Endodermal cell (in vitro differentiated cells): ENCODE measurements at regions not wholly inside any gene's neighbourhood (a gene's known extent, or its start where the extent isn't known, plus 50 kb on each side); places are given as distances from the start of the nearest gene placed in this dataset.

Experiments
- DNase-seq: peaks from one replicate; pipeline ENCODE4 v3.0.0-alpha.2; 2017
- H3K27ac ChIP-seq: 2 replicates; pipeline ENCODE4 v1.5.1; 2013; ENCODE audit warnings: mild to moderate bottlenecking, low read depth, low read length, moderate library complexity
- H3K27me3 ChIP-seq: 2 replicates; pipeline ENCODE4 v1.6.1; 2013; ENCODE audit warnings: mild to moderate bottlenecking, low read length, moderate library complexity; ENCODE audit not compliant: insufficient read depth, control insufficient read depth, poor library complexity, severe bottlenecking
- H3K36me3 ChIP-seq: 2 replicates; pipeline ENCODE4 v1.7.0; 2013; ENCODE audit warnings: mild to moderate bottlenecking, low read length, moderate library complexity; ENCODE audit not compliant: control insufficient read depth, insufficient read depth
- H3K4me1 ChIP-seq: one replicate; pipeline ENCODE4 v1.7.0; 2013; ENCODE audit warnings: low read length; ENCODE audit not compliant: control insufficient read depth, insufficient read depth
- H3K4me3 ChIP-seq: 2 replicates; pipeline ENCODE4 v1.5.1; 2013; ENCODE audit warnings: mild to moderate bottlenecking, low read length, moderate library complexity
- H3K9ac ChIP-seq: 2 replicates; pipeline ENCODE4 v1.6.1; 2013; ENCODE audit warnings: mild to moderate bottlenecking, low read length, moderate library complexity; ENCODE audit not compliant: poor library complexity, severe bottlenecking; ENCODE audit errors: extremely low read depth
- H3K9me3 ChIP-seq: 2 replicates; pipeline ENCODE4 v1.6.1; 2013; ENCODE audit warnings: mild to moderate bottlenecking, low read length, moderate library complexity; ENCODE audit not compliant: control insufficient read depth
- H3K27ac Mint-ChIP-seq: 2 replicates; pipeline ENCODE4 v1.8.0; 2020; ENCODE audit warnings: mixed read lengths
- H3K27me3 Mint-ChIP-seq: 2 replicates; pipeline ENCODE4 v1.8.0; 2021; ENCODE audit warnings: mild to moderate bottlenecking, mixed read lengths; ENCODE audit not compliant: insufficient read depth
- H3K36me3 Mint-ChIP-seq: 2 replicates; pipeline ENCODE4 v1.8.0; 2020; ENCODE audit warnings: low read depth, mixed read lengths
- H3K4me1 Mint-ChIP-seq: 2 replicates; pipeline ENCODE4 v1.8.0; 2020; ENCODE audit warnings: mixed read lengths
- H3K4me3 Mint-ChIP-seq: 2 replicates; pipeline ENCODE4 v1.8.0; 2020; ENCODE audit warnings: mild to moderate bottlenecking, moderate library complexity, mixed read lengths
- H3K9me3 Mint-ChIP-seq: 2 replicates; pipeline ENCODE4 v1.8.0; 2020; ENCODE audit warnings: mild to moderate bottlenecking, mixed read lengths
- WGBS, 2 experiments: methylation state at CpG; one replicate each; pipeline versions ENCODE4 v1.1.5 to v1.1.7; 2013; ENCODE audit warnings: missing lambda C conversion rate in 2 of 2, mixed read lengths in 1 of 2; ENCODE audit not compliant: insufficient coverage in 1 of 2, insufficient read length in 1 of 2; 5-methylcytosine and 5-hydroxymethylcytosine counted together
- TF ChIP-seq, protein P1 (sequence below): fragments of 200-600 bp; sonication (generic); conservative IDR thresholded peaks from 2 replicates; pipeline ENCODE4 v1.5.0; 2021; ENCODE audit warnings: antibody characterized with exemption, mild to moderate bottlenecking

DNA sequence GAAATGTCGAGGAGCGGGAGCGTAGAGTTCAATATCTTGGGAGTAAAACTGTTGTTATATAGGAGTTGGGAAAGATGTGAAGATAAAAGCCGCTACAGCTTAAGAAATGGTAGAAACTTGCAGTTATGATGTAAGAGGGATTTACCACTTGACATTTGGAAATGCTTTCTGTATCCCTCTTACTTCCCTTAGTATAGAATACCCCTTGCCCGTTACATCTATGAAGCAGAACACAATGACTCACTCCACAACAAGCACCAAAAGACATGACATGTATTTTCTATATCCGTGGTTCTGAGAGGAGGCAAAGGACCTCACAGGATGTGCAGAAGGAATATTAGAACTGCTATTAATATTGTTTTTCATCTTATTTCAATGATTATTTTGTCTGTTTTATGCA, 254.2 kb upstream of the NR2F2 start:
- Mint-ChIP-seq H3K9me3 (no peaks in the 10 kb centered on the region), H3K4me3 (no peak overlapping the region), H3K36me3 (no peaks in the 10 kb centered on the region), H3K27me3 (peaks cover 48% of the 10 kb centered on the region), H3K27ac (no peak overlapping the region), H3K4me1 (no peaks in the 10 kb centered on the region)
- TF ChIP-seq, protein P1, sequence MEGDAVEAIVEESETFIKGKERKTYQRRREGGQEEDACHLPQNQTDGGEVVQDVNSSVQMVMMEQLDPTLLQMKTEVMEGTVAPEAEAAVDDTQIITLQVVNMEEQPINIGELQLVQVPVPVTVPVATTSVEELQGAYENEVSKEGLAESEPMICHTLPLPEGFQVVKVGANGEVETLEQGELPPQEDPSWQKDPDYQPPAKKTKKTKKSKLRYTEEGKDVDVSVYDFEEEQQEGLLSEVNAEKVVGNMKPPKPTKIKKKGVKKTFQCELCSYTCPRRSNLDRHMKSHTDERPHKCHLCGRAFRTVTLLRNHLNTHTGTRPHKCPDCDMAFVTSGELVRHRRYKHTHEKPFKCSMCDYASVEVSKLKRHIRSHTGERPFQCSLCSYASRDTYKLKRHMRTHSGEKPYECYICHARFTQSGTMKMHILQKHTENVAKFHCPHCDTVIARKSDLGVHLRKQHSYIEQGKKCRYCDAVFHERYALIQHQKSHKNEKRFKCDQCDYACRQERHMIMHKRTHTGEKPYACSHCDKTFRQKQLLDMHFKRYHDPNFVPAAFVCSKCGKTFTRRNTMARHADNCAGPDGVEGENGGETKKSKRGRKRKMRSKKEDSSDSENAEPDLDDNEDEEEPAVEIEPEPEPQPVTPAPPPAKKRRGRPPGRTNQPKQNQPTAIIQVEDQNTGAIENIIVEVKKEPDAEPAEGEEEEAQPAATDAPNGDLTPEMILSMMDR, result no peak
- Histone ChIP-seq H3K4me3 (no peak overlapping the region), H3K36me3 (no peaks in the 10 kb centered on the region), H3K9me3 (no peaks in the 10 kb centered on the region), H3K9ac (no peak overlapping the region), H3K27me3 (peaks cover 21% of the 10 kb centered on the region), H3K27ac (no peak overlapping the region), H3K4me1 (no peaks in the 10 kb centered on the region)
- 92 to 98% methylated on average over 4 to 6 of the region's 6 CpGs for WGBS, 2 experiments
- no peak for DNase-seq

DNA sequence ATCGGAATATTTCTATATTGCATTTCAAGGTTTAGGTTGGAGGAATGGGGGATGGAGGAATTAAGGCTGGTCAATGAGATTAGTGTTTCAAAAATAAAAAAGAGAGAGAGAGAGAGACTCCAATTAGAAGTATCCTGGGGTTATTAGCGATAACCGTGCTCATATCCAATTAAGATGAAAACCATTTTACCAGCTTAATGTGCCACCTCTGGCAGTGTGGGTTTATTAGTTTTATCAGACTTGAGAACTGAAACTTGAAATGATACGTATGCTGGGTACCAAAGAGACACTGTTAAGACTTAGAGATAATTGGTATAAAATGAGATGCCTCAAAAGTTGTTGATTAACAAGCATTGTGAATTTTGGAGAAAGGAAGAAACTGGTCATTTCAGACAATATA, 251.5 kb upstream of the NR2F2 start:
- Histone ChIP-seq H3K36me3 (no peaks in the 10 kb centered on the region), H3K9me3 (peaks cover 4% of the 10 kb centered on the region), H3K27me3 (peaks cover 42% of the 10 kb centered on the region), H3K4me1 (no peaks in the 10 kb centered on the region), H3K9ac (no peak overlapping the region), H3K4me3 (no peak overlapping the region), H3K27ac (no peak overlapping the region)
- no peak for DNase-seq
- 92 to 100% methylated on average over 3 to 4 of the region's 4 CpGs for WGBS, 2 experiments
- TF ChIP-seq, protein P1, result no peak
- Mint-ChIP-seq H3K4me1 (no peaks in the 10 kb centered on the region), H3K9me3 (peaks cover 2% of the 10 kb centered on the region), H3K27me3 (peaks cover 63% of the 10 kb centered on the region), H3K4me3 (no peak overlapping the region), H3K27ac (no peak overlapping the region), H3K36me3 (no peaks in the 10 kb centered on the region)

DNA sequence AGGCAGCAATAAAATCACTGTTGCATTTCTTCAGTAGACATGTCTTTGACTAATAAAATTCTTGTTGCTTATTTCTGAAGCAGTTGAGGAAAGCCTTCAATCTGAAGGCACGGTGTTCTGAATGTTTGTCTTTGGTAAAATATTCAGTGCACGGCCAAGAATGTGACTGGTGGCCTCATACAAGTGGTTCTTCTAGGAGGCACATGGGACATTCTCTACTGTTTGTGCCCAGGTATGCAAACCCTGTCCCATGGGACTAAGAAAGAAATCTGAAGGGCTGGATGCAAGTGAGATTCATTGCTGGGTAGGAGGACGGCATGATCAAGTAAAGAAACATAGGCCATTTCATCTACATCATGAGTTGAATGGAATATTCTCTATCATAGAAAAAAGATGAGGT, 250.6 kb upstream of the NR2F2 start:
- Histone ChIP-seq H3K9me3 (peaks cover 4% of the 10 kb centered on the region), H3K4me3 (no peak overlapping the region), H3K9ac (no peak overlapping the region), H3K27ac (no peak overlapping the region), H3K27me3 (peaks cover 49% of the 10 kb centered on the region), H3K36me3 (no peaks in the 10 kb centered on the region), H3K4me1 (no peaks in the 10 kb centered on the region)
- Mint-ChIP-seq H3K27ac (no peak overlapping the region), H3K27me3 (peaks cover 70% of the 10 kb centered on the region), H3K9me3 (peaks cover 2% of the 10 kb centered on the region), H3K36me3 (no peaks in the 10 kb centered on the region), H3K4me3 (no peak overlapping the region), H3K4me1 (no peaks in the 10 kb centered on the region)
- TF ChIP-seq, protein P1, result no peak
- WGBS, 2 experiments, result 88 to 100% methylated on average over 2 to 3 of the region's 3 CpGs
- no peak for DNase-seq
